CD4-positive, alpha-beta T cell (primary cell): ENCODE measurements at regions not wholly inside any gene's neighbourhood (a gene's known extent, or its start where the extent isn't known, plus 50 kb on each side); places are given as distances from the start of the nearest gene placed in this dataset.

ENCODE experiments used
- ATAC-seq: fragments of 200-7000 bp; cut with Tn5 transposase; one replicate; pipeline ENCODE4 v1.10.0; 2022; ENCODE audit warnings: mild to moderate bottlenecking; ENCODE audit not compliant: poor library complexity
- CTCF ChIA-PET: fragments of 350-600 bp; sonication (Branson Sonifier 250); formaldehyde crosslinking; loops from one replicate; lab custom pipeline; 2021; ENCODE audit warnings: antibody characterized with exemption, inconsistent platforms; lab: Charles Lee
- POLR2A ChIA-PET: fragments of 350-600 bp; sonication (Branson Sonifier 250); formaldehyde crosslinking; loops from one replicate; lab custom pipeline; 2021; ENCODE audit warnings: antibody characterized with exemption, inconsistent platforms; lab: Charles Lee
- DNase-seq, 14 experiments: peaks; one replicate each; pipeline ENCODE4 v3.0.0-alpha.2; 2013 to 2020; ENCODE audit warnings: mixed read lengths in 2 of 14
- H3K27ac ChIP-seq, 2 donors: one replicate each; pipeline versions ENCODE4 v1.5.1 to v1.7.0; 2013; ENCODE audit warnings: low read length in 2 of 2, low read depth in 1 of 2, mild to moderate bottlenecking in 1 of 2
- H3K27me3 ChIP-seq, 2 experiments: 1 replicate in 1 of 2; 2 replicates in 1 of 2; pipeline versions ENCODE4 v1.6.1 to v1.7.0; 2013; ENCODE audit warnings: low read length in 2 of 2, control low read depth in 1 of 2, mild to moderate bottlenecking in 1 of 2, moderate library complexity in 1 of 2; ENCODE audit not compliant: insufficient read depth in 2 of 2, control insufficient read depth in 1 of 2
- H3K36me3 ChIP-seq: one replicate; pipeline ENCODE4 v1.6.1; 2013; ENCODE audit warnings: low read length, control low read depth; ENCODE audit not compliant: insufficient read depth
- H3K4me1 ChIP-seq: one replicate; pipeline ENCODE4 v1.6.1; 2013; ENCODE audit warnings: low read length, control low read depth; ENCODE audit not compliant: insufficient read depth
- H3K4me3 ChIP-seq: one replicate; pipeline ENCODE4 v1.5.1; 2013; ENCODE audit warnings: mild to moderate bottlenecking, low read length, moderate library complexity
- H3K9me3 ChIP-seq, 2 experiments: 1 replicate in 1 of 2; 2 replicates in 1 of 2; pipeline versions ENCODE4 v1.6.1 to v1.7.0; 2013; ENCODE audit warnings: low read length in 2 of 2, mild to moderate bottlenecking in 2 of 2, control low read depth in 1 of 2, moderate library complexity in 1 of 2; ENCODE audit not compliant: control insufficient read depth in 1 of 2, insufficient read depth in 1 of 2
- H3K27ac Mint-ChIP-seq: one replicate; pipeline ENCODE4 v1.8.0; 2020; ENCODE audit warnings: mixed read lengths
- H3K27me3 Mint-ChIP-seq: one replicate; pipeline ENCODE4 v1.8.0; 2021; ENCODE audit warnings: mixed read lengths
- H3K36me3 Mint-ChIP-seq: one replicate; pipeline ENCODE4 v1.8.0; 2021; ENCODE audit warnings: low read depth, mixed read lengths
- H3K4me1 Mint-ChIP-seq: one replicate; pipeline ENCODE4 v1.8.0; 2021; ENCODE audit warnings: low read depth, mixed read lengths
- H3K4me3 Mint-ChIP-seq: one replicate; pipeline ENCODE4 v1.8.0; 2020; ENCODE audit warnings: mild to moderate bottlenecking, mixed read lengths
- H3K9me3 Mint-ChIP-seq: one replicate; pipeline ENCODE4 v1.8.0; 2020; ENCODE audit warnings: mixed read lengths
- CTCF ChIP-seq: fragments of 200-600 bp; IDR thresholded peaks from one replicate; pipeline ENCODE4 v1.8.0; 2022; ENCODE audit warnings: antibody characterized with exemption, mild to moderate bottlenecking
- intact Hi-C, 2 experiments: fragments of 100-400 bp; cut with DNase I in 1 of 2; cut with micrococcal nuclease in 1 of 2; formaldehyde crosslinking; loops; one replicate each; pipeline versions ENCODE4 v1.15.1 to v1.9.0; 2023 to 2025; cut with DNase I, micrococcal nuclease

GRCh38 chr16:13307255-13307654 is 405.9 kb downstream of the SHISA9 start:
- Mint-ChIP-seq H3K27ac (no peak overlapping the region), H3K4me3 (no peak overlapping the region), H3K27me3 (no peaks in the 10 kb centered on the region), H3K36me3 (no peaks in the 10 kb centered on the region), H3K4me1 (no peaks in the 10 kb centered on the region), H3K9me3 (no peaks in the 10 kb centered on the region)
- TF ChIP-seq CTCF, result no peak
- ATAC-seq (no peak), DNase-seq (no peak)
- H3K4me3 ChIP-seq, result no peak overlapping the region
- no peaks in the 10 kb centered on the region for H3K36me3 ChIP-seq
- H3K4me1 ChIP-seq, result no peaks in the 10 kb centered on the region
- H3K27ac ChIP-seq, result no peak overlapping the region
- no peaks in the 10 kb centered on the region for H3K9me3 ChIP-seq
- no peaks in the 10 kb centered on the region for H3K27me3 ChIP-seq
- intact Hi-C loops, result no loop called here
- POLR2A ChIA-PET, result no interaction called here
- CTCF ChIA-PET, result no interaction called here

GRCh38 chr16:13307851-13308250 is 406.5 kb downstream of the SHISA9 start:
- Histone ChIP-seq H3K4me3 (no peak overlapping the region), H3K27ac (no peak overlapping the region), H3K27me3 (no peaks in the 10 kb centered on the region), H3K4me1 (no peaks in the 10 kb centered on the region), H3K36me3 (no peaks in the 10 kb centered on the region), H3K9me3 (no peaks in the 10 kb centered on the region)
- no peak for TF ChIP-seq CTCF
- no peaks in the 10 kb centered on the region for H3K36me3 Mint-ChIP-seq
- H3K9me3 Mint-ChIP-seq, result no peaks in the 10 kb centered on the region
- CTCF ChIA-PET, result no interaction called here
- no peak overlapping the region for H3K4me3 Mint-ChIP-seq
- no peak overlapping the region for H3K27ac Mint-ChIP-seq
- H3K27me3 Mint-ChIP-seq, result no peaks in the 10 kb centered on the region
- intact Hi-C loops, result no loop called here
- no peaks in the 10 kb centered on the region for H3K4me1 Mint-ChIP-seq
- no peak for DNase-seq
- no peak for ATAC-seq
- POLR2A ChIA-PET, result no interaction called here

- H3K27ac ChIP-seq, result no peak overlapping the region
- Mint-ChIP-seq H3K4me1 (no peaks in the 10 kb centered on the region), H3K4me3 (no peak overlapping the region), H3K27me3 (peaks cover 10% of the 10 kb centered on the region), H3K36me3 (no peaks in the 10 kb centered on the region), H3K27ac (no peak overlapping the region), H3K9me3 (no peaks in the 10 kb centered on the region)
- ATAC-seq (no peak), DNase-seq (no peak)
- H3K9me3 ChIP-seq, result no peaks in the 10 kb centered on the region
- no peaks in the 10 kb centered on the region for H3K4me1 ChIP-seq
- intact Hi-C loops, result no loop called here
- H3K4me3 ChIP-seq, result no peak overlapping the region
- POLR2A ChIA-PET, result no interaction called here
- H3K27me3 ChIP-seq, result peaks cover 0 to 3% of the 10 kb centered on the region in 2 experiments
- CTCF ChIA-PET, result no interaction called here
- no peaks in the 10 kb centered on the region for H3K36me3 ChIP-seq
- TF ChIP-seq CTCF, result no peak
Measured at GRCh38 chr16:13312063-13312462, 410.7 kb downstream of the SHISA9 start.
